Liver (tissue), 8 donors: ENCODE measurements at regions not wholly inside any gene's neighbourhood (a gene's known extent, or its start where the extent isn't known, plus 50 kb on each side); places are given as distances from the start of the nearest gene placed in this dataset.

Source experiments
- DNase-seq: peaks from one replicate; pipeline ENCODE4 v3.0.0-alpha.2; 2017; ENCODE audit warnings: low spot score
- H3K27ac ChIP-seq, 2 donors: one replicate each; pipeline ENCODE4 v1.7.0; 2013; ENCODE audit warnings: inconsistent platforms in 2 of 2, low read length in 2 of 2, control low read depth in 1 of 2, low read depth in 1 of 2, mild to moderate bottlenecking in 1 of 2
- H3K27me3 ChIP-seq, 4 donors: one replicate each; pipeline versions ENCODE4 v1.6.1 to v1.7.0; 2013; ENCODE audit warnings: low read length in 3 of 4, inconsistent platforms in 1 of 4, mild to moderate bottlenecking in 1 of 4, moderate library complexity in 1 of 4; ENCODE audit not compliant: control insufficient read depth in 4 of 4, insufficient read depth in 4 of 4
- H3K36me3 ChIP-seq, 4 donors: one replicate each; pipeline versions ENCODE4 v1.6.1 to v1.7.0; 2013; ENCODE audit warnings: low read length in 3 of 4, mild to moderate bottlenecking in 3 of 4, low read depth in 1 of 4, moderate library complexity in 1 of 4; ENCODE audit not compliant: control insufficient read depth in 4 of 4, insufficient read depth in 3 of 4
- H3K4me1 ChIP-seq, 4 donors: one replicate each; pipeline versions ENCODE4 v1.6.1 to v1.7.0; 2013; ENCODE audit warnings: low read length in 3 of 4, mild to moderate bottlenecking in 3 of 4, moderate library complexity in 1 of 4; ENCODE audit not compliant: control insufficient read depth in 4 of 4, insufficient read depth in 4 of 4
- H3K4me3 ChIP-seq, 3 donors: one replicate each; pipeline versions ENCODE4 v1.6.1 to v1.7.0; 2013; ENCODE audit warnings: low read length in 3 of 3, control low read depth in 1 of 3, low read depth in 1 of 3, mild to moderate bottlenecking in 1 of 3
- H3K9ac ChIP-seq, 2 donors: one replicate each; pipeline ENCODE4 v1.7.0; 2013; ENCODE audit warnings: low read length in 2 of 2, mild to moderate bottlenecking in 2 of 2, moderate library complexity in 2 of 2, control low read depth in 1 of 2, low read depth in 1 of 2
- H3K9me3 ChIP-seq, 4 donors: one replicate each; pipeline versions ENCODE4 v1.6.1 to v1.7.0; 2013; ENCODE audit warnings: low read length in 3 of 4; ENCODE audit not compliant: control insufficient read depth in 4 of 4
- ATF3 ChIP-seq: IDR thresholded peaks from 2 replicates; pipeline ENCODE4 v1.6.1; 2016; ENCODE audit warnings: antibody characterized with exemption
- CTCF ChIP-seq: fragments of 150-350 bp; IDR thresholded peaks from 2 replicates; pipeline ENCODE4 v1.5.1; 2017; ENCODE audit warnings: improper control_type of control experiment, low read depth, low read length; ENCODE audit not compliant: missing input control
- EGR1 ChIP-seq, 2 donors: IDR thresholded peaks; 2 replicates each; pipeline ENCODE4 v1.6.1; 2016 to 2018; ENCODE audit warnings: antibody characterized with exemption in 2 of 2, low read depth in 2 of 2
- FOXA1 ChIP-seq: IDR thresholded peaks from 2 replicates; pipeline ENCODE4 v1.6.1; 2016; ENCODE audit warnings: antibody characterized with exemption
- FOXA2 ChIP-seq: IDR thresholded peaks from 2 replicates; pipeline ENCODE4 v1.6.1; 2016; ENCODE audit warnings: antibody characterized with exemption
- GABPA ChIP-seq, 2 donors: IDR thresholded peaks in 1 of 2; conservative IDR thresholded peaks in 1 of 2; 2 replicates each; pipeline ENCODE4 v1.6.1; 2016; ENCODE audit warnings: antibody characterized with exemption in 2 of 2, mild to moderate bottlenecking in 1 of 2, moderate library complexity in 1 of 2
- HNF4A ChIP-seq, 2 donors: conservative IDR thresholded peaks; 2 replicates each; pipeline ENCODE4 v1.6.1; 2016; ENCODE audit warnings: antibody characterized with exemption in 2 of 2, mild to moderate bottlenecking in 2 of 2
- HNF4G ChIP-seq: IDR thresholded peaks from 2 replicates; pipeline ENCODE4 v1.6.1; 2016; ENCODE audit warnings: antibody characterized with exemption
- JUND ChIP-seq, 2 donors: IDR thresholded peaks; 2 replicates each; pipeline ENCODE4 v1.6.1; 2016; ENCODE audit warnings: antibody characterized with exemption in 2 of 2
- MAX ChIP-seq: IDR thresholded peaks from 2 replicates; pipeline ENCODE4 v1.6.1; 2016; ENCODE audit warnings: antibody characterized with exemption
- NR2F2 ChIP-seq: IDR thresholded peaks from 2 replicates; pipeline ENCODE4 v1.6.1; 2016; ENCODE audit warnings: antibody characterized with exemption
- RAD21 ChIP-seq, 2 donors: IDR thresholded peaks; 2 replicates each; pipeline ENCODE4 v1.6.1; 2016; ENCODE audit warnings: antibody characterized with exemption in 2 of 2, mild to moderate bottlenecking in 2 of 2
- SP1 ChIP-seq: IDR thresholded peaks from 2 replicates; pipeline ENCODE4 v1.6.1; 2018; ENCODE audit warnings: antibody characterized with exemption, mild to moderate bottlenecking
- TAF1 ChIP-seq: conservative IDR thresholded peaks from 2 replicates; pipeline ENCODE4 v1.6.1; 2016; ENCODE audit warnings: antibody characterized with exemption, mild to moderate bottlenecking
- YY1 ChIP-seq: IDR thresholded peaks from 2 replicates; pipeline ENCODE4 v1.6.1; 2016; ENCODE audit warnings: antibody characterized with exemption, mild to moderate bottlenecking
- ZBTB33 ChIP-seq: IDR thresholded peaks from 2 replicates; pipeline ENCODE4 v1.6.1; 2016; ENCODE audit warnings: antibody characterized with exemption
- WGBS: extraction: QIAGEN DNeasy Blood & Tissue Kit; methylation state at CpG from one replicate; pipeline ENCODE4 v1.1.7; 2013; 5-methylcytosine and 5-hydroxymethylcytosine counted together
- donor health status: healthy.
- donor health status: healthy.
- donor health status: healthy.
- donor health status: healthy.
- donor health status: healthy.

GRCh38 chr15:27608248-27608647, 490.9 kb downstream of the OCA2 start:
- Histone ChIP-seq H3K27me3 (no peaks in the 10 kb centered on the region), H3K36me3 (no peaks in the 10 kb centered on the region), H3K9me3 (no peaks in the 10 kb centered on the region), H3K4me1 (no peaks in the 10 kb centered on the region), H3K9ac (no peak overlapping the region), H3K27ac (no peak overlapping the region), H3K4me3 (no peak overlapping the region)
- WGBS, result 49% methylated on average over 3 of the region's 3 CpGs
- DNase-seq, result no peak
- no peak for TF ChIP-seq FOXA2
- TF ChIP-seq YY1, result no peak
- TF ChIP-seq GABPA (IDR thresholded peaks at IDR 0.05 in 1 of 2, conservative IDR thresholded peaks at IDR 0.05 in 1 of 2), result no peak
- TF ChIP-seq TAF1, result no peak
- no peak for TF ChIP-seq CTCF
- TF ChIP-seq FOXA1, result no peak
- TF ChIP-seq MAX, result no peak
- TF ChIP-seq HNF4G, result no peak
- TF ChIP-seq ATF3, result no peak
- TF ChIP-seq JUND (IDR thresholded peaks at IDR 0.05), result no peak

GRCh38 chr15:27601239-27601960, 497.7 kb downstream of the OCA2 start:
- 58% methylated on average over 12 of the region's 12 CpGs for WGBS
- DNase-seq, result no peak
- H3K27me3 ChIP-seq, result no peaks in the 10 kb centered on the region
- H3K4me1 ChIP-seq, result no peaks in the 10 kb centered on the region
- H3K4me3 ChIP-seq, result no peak overlapping the region
- no peak overlapping the region for H3K27ac ChIP-seq
- H3K9me3 ChIP-seq, result peaks cover 0 to 2% (median under 1%) of the 10 kb centered on the region in 4 donors
- H3K36me3 ChIP-seq, result no peaks in the 10 kb centered on the region
- TF ChIP-seq YY1, result no peak
- TF ChIP-seq NR2F2, result no peak
- TF ChIP-seq EGR1 (IDR thresholded peaks at IDR 0.05; ENCODE audit: low read depth in 2 of 2), result no peak
- TF ChIP-seq ZBTB33, result no peak
- no peak for TF ChIP-seq GABPA (IDR thresholded peaks at IDR 0.05 in 1 of 2, conservative IDR thresholded peaks at IDR 0.05 in 1 of 2)
- no peak for TF ChIP-seq SP1
- TF ChIP-seq HNF4A (conservative IDR thresholded peaks at IDR 0.05), result no peak
- no peak for TF ChIP-seq HNF4G
- no peak for TF ChIP-seq CTCF
- no peak for TF ChIP-seq TAF1
- TF ChIP-seq ATF3, result no peak
- TF ChIP-seq RAD21 (IDR thresholded peaks at IDR 0.05), result no peak
- no peak for TF ChIP-seq JUND (IDR thresholded peaks at IDR 0.05)
- H3K9ac ChIP-seq, result no peak overlapping the region
